ENCODE measurements at regions not wholly inside any gene's neighbourhood (a gene's known extent, or its start where the extent isn't known, plus 50 kb on each side); places are given as distances from the start of the nearest gene placed in this dataset.

DNA sequence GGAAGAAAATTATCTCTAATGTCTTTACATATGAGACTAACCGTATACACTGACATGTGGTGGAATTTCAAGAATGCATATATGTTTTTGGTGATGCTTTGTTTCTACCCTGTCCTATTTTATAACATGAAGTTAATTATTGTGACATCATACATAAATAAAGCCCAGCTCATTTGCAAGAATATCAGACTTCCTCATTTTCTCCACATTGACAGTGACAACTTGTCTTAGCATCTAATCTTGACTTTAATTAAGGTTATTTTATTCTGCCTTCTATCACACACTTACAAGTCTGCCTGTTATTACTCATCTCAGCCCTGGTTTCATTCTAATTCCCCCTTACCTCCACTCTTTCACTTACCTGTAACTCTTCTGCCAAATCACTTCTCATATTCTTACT, 140.6 kb upstream of the STARD13 start:
- CTCF ChIA-PET = interaction anchor here (0.6 kb wide), 1 partner anchor 13 kb away, joined by 3 read pairs; no protein-coding TSS in a partner anchor
- TF ChIP-seq, protein P1, sequence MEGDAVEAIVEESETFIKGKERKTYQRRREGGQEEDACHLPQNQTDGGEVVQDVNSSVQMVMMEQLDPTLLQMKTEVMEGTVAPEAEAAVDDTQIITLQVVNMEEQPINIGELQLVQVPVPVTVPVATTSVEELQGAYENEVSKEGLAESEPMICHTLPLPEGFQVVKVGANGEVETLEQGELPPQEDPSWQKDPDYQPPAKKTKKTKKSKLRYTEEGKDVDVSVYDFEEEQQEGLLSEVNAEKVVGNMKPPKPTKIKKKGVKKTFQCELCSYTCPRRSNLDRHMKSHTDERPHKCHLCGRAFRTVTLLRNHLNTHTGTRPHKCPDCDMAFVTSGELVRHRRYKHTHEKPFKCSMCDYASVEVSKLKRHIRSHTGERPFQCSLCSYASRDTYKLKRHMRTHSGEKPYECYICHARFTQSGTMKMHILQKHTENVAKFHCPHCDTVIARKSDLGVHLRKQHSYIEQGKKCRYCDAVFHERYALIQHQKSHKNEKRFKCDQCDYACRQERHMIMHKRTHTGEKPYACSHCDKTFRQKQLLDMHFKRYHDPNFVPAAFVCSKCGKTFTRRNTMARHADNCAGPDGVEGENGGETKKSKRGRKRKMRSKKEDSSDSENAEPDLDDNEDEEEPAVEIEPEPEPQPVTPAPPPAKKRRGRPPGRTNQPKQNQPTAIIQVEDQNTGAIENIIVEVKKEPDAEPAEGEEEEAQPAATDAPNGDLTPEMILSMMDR (IDR thresholded peaks at IDR 0.05; ENCODE audit: control extremely low read depth, extremely low read depth, low read depth, missing control alignments) = no peak
- POLR2A ChIA-PET = no interaction called here
- no peak for DNase-seq (ENCODE audit: extremely low spot score)

DNA sequence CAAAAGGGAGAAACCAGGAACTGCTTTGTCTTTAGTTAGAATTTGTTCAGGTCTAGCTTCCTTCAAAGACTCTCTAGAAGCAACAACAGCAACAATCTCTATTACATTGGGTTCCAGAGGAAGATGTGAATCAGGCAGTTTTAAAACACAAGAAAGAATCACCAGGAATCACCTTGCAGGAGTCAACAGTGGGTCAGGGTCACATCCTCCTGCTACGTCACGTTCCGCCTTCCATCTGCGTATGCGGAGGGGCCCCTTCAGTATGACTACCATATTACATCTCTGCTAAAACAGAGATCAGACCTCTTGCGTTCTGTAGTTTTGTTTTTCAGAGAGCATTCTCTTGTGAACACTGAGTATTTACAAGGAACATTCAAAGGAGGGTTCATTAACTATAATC, 147.8 kb upstream of the STARD13 start:
- ChIA-PET CTCF (no interaction called here), POLR2A (no interaction called here)
- TF ChIP-seq, protein P1 (IDR thresholded peaks at IDR 0.05; ENCODE audit: control extremely low read depth, extremely low read depth, low read depth, missing control alignments) = no peak
- no peak for DNase-seq (ENCODE audit: extremely low spot score)

DNA sequence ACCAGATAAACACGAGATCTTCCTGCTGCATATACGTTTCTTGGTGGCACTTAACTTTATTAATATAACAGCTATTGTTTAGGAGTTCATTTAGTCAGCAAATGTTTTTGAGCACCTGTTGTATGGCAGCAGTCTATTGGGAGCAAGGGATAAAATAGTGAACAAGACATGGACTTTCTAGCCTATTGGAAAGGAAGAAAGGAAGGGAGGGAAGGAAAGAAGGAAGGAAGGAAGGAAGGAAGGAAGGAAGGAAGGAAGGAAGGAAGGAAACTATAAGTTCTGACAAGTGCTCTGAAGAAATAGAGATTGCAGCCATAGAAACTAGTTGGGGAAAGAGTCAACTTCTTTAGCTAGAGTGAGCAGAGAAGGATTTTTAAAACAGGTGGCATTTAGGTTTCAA, 149.1 kb upstream of the STARD13 start:
- TF ChIP-seq, protein P1 (IDR thresholded peaks at IDR 0.05; ENCODE audit: control extremely low read depth, extremely low read depth, low read depth, missing control alignments) = no peak
- POLR2A ChIA-PET = no interaction called here
- CTCF ChIA-PET = no interaction called here
- DNase-seq (ENCODE audit: extremely low spot score) = no peak

DNA sequence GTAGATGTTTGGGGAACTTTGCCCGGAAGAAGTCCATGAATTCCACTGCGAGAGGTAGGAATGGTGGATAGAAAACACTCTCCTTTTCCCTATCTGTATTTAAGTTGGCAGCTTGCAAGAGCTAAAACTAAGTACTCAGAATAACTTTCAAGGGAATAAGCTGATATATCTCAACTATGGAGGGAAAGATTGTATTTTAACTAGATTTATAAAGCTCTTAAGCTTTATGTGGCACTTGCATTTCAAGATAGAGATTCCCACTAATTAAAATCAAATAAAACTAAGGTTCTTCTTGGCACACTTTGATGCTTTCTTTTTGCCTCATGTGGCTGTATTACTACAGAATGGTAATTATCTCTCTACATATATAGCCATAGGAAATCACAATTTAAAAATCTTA, 149.7 kb upstream of the STARD13 start:
- no peak for DNase-seq (ENCODE audit: extremely low spot score)
- CTCF ChIA-PET = no interaction called here
- POLR2A ChIA-PET = no interaction called here
- TF ChIP-seq, protein P1 (IDR thresholded peaks at IDR 0.05; ENCODE audit: control extremely low read depth, extremely low read depth, low read depth, missing control alignments) = no peak

DNA sequence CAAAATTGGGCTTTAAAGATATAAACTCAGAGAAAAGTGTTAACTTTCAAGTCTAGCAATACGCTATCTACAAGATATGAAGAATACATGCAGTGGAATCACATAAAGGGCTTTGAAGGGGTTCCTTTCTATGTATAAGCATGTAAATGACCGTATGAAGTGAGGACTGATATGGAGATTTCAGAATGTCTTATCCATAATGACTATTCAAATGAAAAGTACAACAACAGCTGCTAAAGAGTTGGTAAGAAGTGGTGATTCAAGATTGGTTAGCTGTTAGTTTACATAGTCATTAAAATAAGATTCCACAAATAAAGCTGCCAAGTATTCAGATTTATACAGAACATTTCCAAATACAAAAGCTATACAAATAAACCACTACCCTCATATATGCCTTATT, 153.4 kb upstream of the STARD13 start:
- ChIA-PET CTCF (interaction anchor here (1.0 to 1.2 kb wide), 3 partner anchors 8 to 13 kb away, joined by 3 read pairs; no protein-coding TSS in a partner anchor), POLR2A (no interaction called here)
- TF ChIP-seq, protein P1 (IDR thresholded peaks at IDR 0.05; ENCODE audit: control extremely low read depth, extremely low read depth, low read depth, missing control alignments) = no peak

DNA sequence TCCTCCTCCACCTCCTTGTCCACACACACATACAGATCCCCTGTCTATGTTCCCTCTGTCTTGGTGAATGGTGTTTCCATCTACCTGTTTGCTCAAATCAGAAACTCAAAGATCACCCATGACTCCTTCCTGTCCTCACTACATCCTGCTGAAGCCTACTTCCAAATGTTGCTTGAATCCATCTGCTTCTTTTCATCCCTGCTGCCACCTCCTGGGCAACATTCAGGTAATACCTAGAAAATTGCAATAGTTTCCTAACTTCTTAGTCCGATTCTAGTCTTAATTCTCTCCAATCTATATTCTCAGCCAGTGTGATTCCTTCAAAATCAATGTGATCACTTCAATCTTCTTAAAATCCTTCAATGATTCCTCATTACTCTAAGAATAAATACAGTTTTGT, 155.5 kb upstream of the STARD13 start:
- CTCF ChIA-PET = no interaction called here
- POLR2A ChIA-PET = no interaction called here
- no peak for DNase-seq (ENCODE audit: extremely low spot score)
- TF ChIP-seq, protein P1 (IDR thresholded peaks at IDR 0.05; ENCODE audit: control extremely low read depth, extremely low read depth, low read depth, missing control alignments) = no peak

More for the DNA sequence above, 153.4 kb upstream of the STARD13 start:
- no peak for DNase-seq (ENCODE audit: extremely low spot score)

DNA sequence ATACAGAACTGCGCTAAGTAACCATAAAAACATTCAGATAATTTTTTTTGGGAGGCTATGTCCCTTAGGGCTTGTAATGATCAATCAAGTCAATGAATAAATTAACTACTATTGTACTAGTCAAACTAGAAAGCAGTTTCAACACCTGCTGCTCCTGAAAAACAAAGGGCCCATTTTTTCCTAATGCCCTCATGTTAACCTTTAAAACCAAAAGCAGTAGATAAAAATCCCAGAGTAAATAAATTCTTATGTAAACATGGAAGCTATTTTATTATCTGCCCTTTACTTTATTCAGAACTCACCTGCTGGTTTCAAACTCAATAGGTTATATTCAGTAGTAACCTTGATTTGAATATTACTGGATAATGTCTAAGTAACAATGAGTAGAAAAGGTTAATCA, 159.5 kb upstream of the STARD13 start:
- TF ChIP-seq, protein P1 (IDR thresholded peaks at IDR 0.05; ENCODE audit: control extremely low read depth, extremely low read depth, low read depth, missing control alignments) = no peak
- POLR2A ChIA-PET = no interaction called here
- CTCF ChIA-PET = no interaction called here
- no peak for DNase-seq (ENCODE audit: extremely low spot score)
